Activated CD4-positive, alpha-beta T cell treated with anti-CD3 and anti-CD28 coated beads for 36 hours (primary cell): ENCODE measurements at regions not wholly inside any gene's neighbourhood (a gene's known extent, or its start where the extent isn't known, plus 50 kb on each side); places are given as distances from the start of the nearest gene placed in this dataset.

Source experiments
- ATAC-seq: fragments of 200-7000 bp; cut with Tn5 transposase; one replicate; pipeline ENCODE4 v1.10.0; 2021; ENCODE audit warnings: mild to moderate bottlenecking, moderate library complexity
- CTCF ChIA-PET: fragments of 350-600 bp; sonication (Branson Sonifier 250); formaldehyde crosslinking; loops from one replicate; lab custom pipeline; 2021; ENCODE audit warnings: antibody characterized with exemption; lab: Charles Lee
- POLR2A ChIA-PET: fragments of 350-600 bp; sonication (Branson Sonifier 250); formaldehyde crosslinking; loops from one replicate; lab custom pipeline; 2021; ENCODE audit warnings: antibody characterized with exemption, inconsistent platforms; lab: Charles Lee
- DNase-seq: peaks from one replicate; pipeline ENCODE4 v3.0.0-alpha.2; 2020
- H3K27ac Mint-ChIP-seq: one replicate; pipeline ENCODE4 v1.8.0; 2021; ENCODE audit warnings: mixed read lengths
- H3K27me3 Mint-ChIP-seq: one replicate; pipeline ENCODE4 v1.8.0; 2021; ENCODE audit warnings: mixed read lengths
- H3K36me3 Mint-ChIP-seq: one replicate; pipeline ENCODE4 v1.8.0; 2021; ENCODE audit warnings: low read depth, mixed read lengths
- H3K4me1 Mint-ChIP-seq: one replicate; pipeline ENCODE4 v1.8.0; 2021; ENCODE audit warnings: mixed read lengths
- H3K4me3 Mint-ChIP-seq: one replicate; pipeline ENCODE4 v1.8.0; 2021; ENCODE audit warnings: mild to moderate bottlenecking, moderate library complexity, mixed read lengths
- H3K9me3 Mint-ChIP-seq: one replicate; pipeline ENCODE4 v1.8.0; 2021; ENCODE audit warnings: low read depth, mixed read lengths
- intact Hi-C, 2 experiments: fragments of 100-400 bp; cut with DNase I in 1 of 2; cut with micrococcal nuclease in 1 of 2; formaldehyde crosslinking; loops; one replicate each; pipeline versions ENCODE4 v1.14.2 to v1.15.1; 2022 to 2024; cut with DNase I, micrococcal nuclease

GRCh38 chr7:88402529-88402928, 95.8 kb upstream of the STEAP4 start:
- POLR2A ChIA-PET = no interaction called here
- ATAC-seq (no peak), DNase-seq (no peak)
- intact Hi-C loops = no loop called here
- H3K9me3 Mint-ChIP-seq = no peaks in the 10 kb centered on the region
- CTCF ChIA-PET = no interaction called here
- H3K36me3 Mint-ChIP-seq = no peaks in the 10 kb centered on the region
- no peaks in the 10 kb centered on the region for H3K4me1 Mint-ChIP-seq
- H3K27me3 Mint-ChIP-seq = no peaks in the 10 kb centered on the region
- no peak overlapping the region for H3K27ac Mint-ChIP-seq
- H3K4me3 Mint-ChIP-seq = no peak overlapping the region

DNA sequence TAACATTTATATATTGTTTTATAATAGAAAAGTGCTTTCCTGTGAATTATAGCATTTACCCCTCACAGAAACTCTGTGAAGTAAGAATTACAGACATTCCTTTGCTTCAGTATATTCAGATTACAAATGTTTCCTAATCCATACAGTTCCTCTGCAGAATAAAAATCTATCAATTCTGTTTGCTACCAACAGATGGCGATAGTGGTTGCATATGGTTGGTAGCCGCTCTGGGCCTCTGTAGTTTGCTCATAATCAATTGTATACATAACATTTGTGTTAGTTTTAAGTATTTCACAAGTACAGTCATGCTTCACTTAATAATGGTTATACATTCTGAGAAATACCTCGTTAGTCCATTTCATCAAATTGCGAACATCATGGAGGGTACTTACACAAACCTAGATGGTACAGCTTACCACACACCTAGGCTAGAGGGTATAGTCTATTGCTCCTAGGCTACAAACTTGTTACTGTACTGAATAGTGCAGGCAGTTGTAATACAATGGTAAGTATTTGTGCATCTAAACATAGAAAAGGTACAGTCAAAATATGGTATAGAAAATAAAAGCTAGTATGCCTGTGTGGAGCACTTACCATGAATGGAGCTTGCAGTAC, 94.4 kb upstream of the STEAP4 start:
- Mint-ChIP-seq H3K4me3 (no peak overlapping the region), H3K27ac (no peak overlapping the region), H3K4me1 (peaks cover 9% of the 10 kb centered on the region), H3K36me3 (no peaks in the 10 kb centered on the region), H3K27me3 (no peaks in the 10 kb centered on the region), H3K9me3 (no peaks in the 10 kb centered on the region)
- DNase-seq (peak; percentile 8), ATAC-seq (peak; percentile 53)
- ChIA-PET CTCF (interaction anchor here (0.8 kb wide), 1 partner anchor 17 kb away, joined by 3 read pairs; no protein-coding TSS in a partner anchor), POLR2A (no interaction called here)
- intact Hi-C loops = loop anchor here in 1 of 2 experiments (1.0 kb wide), 1 partner anchor 158 kb away; no protein-coding TSS in a partner anchor

GRCh38 chr7:88399696-88400240, 93.1 kb upstream of the STEAP4 start:
- intact Hi-C loops = no loop called here
- H3K4me1 Mint-ChIP-seq = peaks cover 9% of the 10 kb centered on the region
- CTCF ChIA-PET = interaction anchor here (1.3 kb wide), 1 partner anchor 345 kb away, joined by 5 read pairs; no protein-coding TSS in a partner anchor
- DNase-seq (no peak), ATAC-seq (no peak)
- POLR2A ChIA-PET = interaction anchor here (0.6 kb wide), 1 partner anchor 1547 kb away, joined by 5 read pairs; no protein-coding TSS in a partner anchor
- H3K9me3 Mint-ChIP-seq = no peaks in the 10 kb centered on the region
- H3K27ac Mint-ChIP-seq = no peak overlapping the region
- no peaks in the 10 kb centered on the region for H3K36me3 Mint-ChIP-seq
- H3K4me3 Mint-ChIP-seq = no peak overlapping the region
- H3K27me3 Mint-ChIP-seq = no peaks in the 10 kb centered on the region

GRCh38 chr7:88399036-88399435, 92.3 kb upstream of the STEAP4 start:
- DNase-seq (no peak), ATAC-seq (no peak)
- intact Hi-C loops = no loop called here
- H3K27me3 Mint-ChIP-seq = no peaks in the 10 kb centered on the region
- H3K4me3 Mint-ChIP-seq = no peak overlapping the region
- no peak overlapping the region for H3K27ac Mint-ChIP-seq
- ChIA-PET CTCF (interaction anchor here (0.7 to 1.3 kb wide), 2 partner anchors 13 to 345 kb away, joined by 3 to 5 read pairs; no protein-coding TSS in a partner anchor), POLR2A (no interaction called here)
- H3K4me1 Mint-ChIP-seq = peaks cover 9% of the 10 kb centered on the region
- no peaks in the 10 kb centered on the region for H3K9me3 Mint-ChIP-seq
- H3K36me3 Mint-ChIP-seq = no peaks in the 10 kb centered on the region

GRCh38 chr7:88398459-88398858, 91.8 kb upstream of the STEAP4 start:
- Mint-ChIP-seq H3K9me3 (no peaks in the 10 kb centered on the region), H3K4me1 (peaks cover 9% of the 10 kb centered on the region), H3K27ac (no peak overlapping the region), H3K4me3 (no peak overlapping the region), H3K36me3 (no peaks in the 10 kb centered on the region), H3K27me3 (no peaks in the 10 kb centered on the region)
- POLR2A ChIA-PET = no interaction called here
- ATAC-seq (no peak), DNase-seq (no peak)
- CTCF ChIA-PET = interaction anchor here (0.7 to 1.3 kb wide), 2 partner anchors 12 to 346 kb away, joined by 3 to 5 read pairs; no protein-coding TSS in a partner anchor
- intact Hi-C loops = no loop called here

- Mint-ChIP-seq H3K9me3 (no peaks in the 10 kb centered on the region), H3K4me3 (no peak overlapping the region), H3K27me3 (peaks cover 2% of the 10 kb centered on the region), H3K27ac (no peak overlapping the region), H3K4me1 (peaks cover 9% of the 10 kb centered on the region), H3K36me3 (no peaks in the 10 kb centered on the region)
- ChIA-PET CTCF (no interaction called here), POLR2A (no interaction called here)
- ATAC-seq = peak; percentile 47
- intact Hi-C loops = no loop called here
- no peak for DNase-seq
Measured at GRCh38 chr7:88396948-88397322, 90.2 kb upstream of the STEAP4 start.

DNA sequence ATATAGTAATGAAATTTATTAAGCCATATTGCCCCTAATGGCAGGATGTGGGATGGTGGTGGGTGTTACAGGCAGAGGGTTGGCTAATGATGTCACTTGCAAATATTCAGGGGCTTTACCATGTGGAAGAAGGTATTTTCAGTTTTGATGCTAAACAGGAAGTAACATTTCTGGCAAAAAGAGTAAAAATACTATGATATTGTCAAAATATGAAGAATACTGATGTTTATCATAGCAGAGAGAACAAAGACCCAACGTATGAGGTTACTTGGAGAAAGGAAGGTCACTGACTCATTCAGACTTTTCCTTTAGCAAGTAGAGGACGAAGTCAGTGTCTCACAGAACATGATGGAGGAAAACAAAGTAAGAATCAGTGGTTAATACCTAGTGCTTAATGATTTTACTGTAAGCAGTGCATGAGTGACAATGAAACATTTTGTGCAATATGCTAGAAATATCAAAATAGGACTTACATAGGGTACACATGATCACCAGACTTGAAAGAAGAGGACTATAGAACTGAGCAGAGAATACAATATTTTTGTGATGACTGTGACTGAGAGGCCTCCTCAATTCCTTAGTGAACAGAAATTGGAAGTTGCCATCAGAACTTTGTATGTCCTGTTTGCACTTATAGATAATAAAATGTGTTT, 89.7 kb upstream of the STEAP4 start:
- H3K27me3 Mint-ChIP-seq = peaks cover 2% of the 10 kb centered on the region
- no peak overlapping the region for H3K27ac Mint-ChIP-seq
- ATAC-seq = no peak
- DNase-seq = no peak
- H3K4me3 Mint-ChIP-seq = no peak overlapping the region
- no peaks in the 10 kb centered on the region for H3K9me3 Mint-ChIP-seq
- ChIA-PET POLR2A (no interaction called here), CTCF (no interaction called here)
- H3K36me3 Mint-ChIP-seq = no peaks in the 10 kb centered on the region
- H3K4me1 Mint-ChIP-seq = peaks cover 9% of the 10 kb centered on the region
- intact Hi-C loops = no loop called here

DNA sequence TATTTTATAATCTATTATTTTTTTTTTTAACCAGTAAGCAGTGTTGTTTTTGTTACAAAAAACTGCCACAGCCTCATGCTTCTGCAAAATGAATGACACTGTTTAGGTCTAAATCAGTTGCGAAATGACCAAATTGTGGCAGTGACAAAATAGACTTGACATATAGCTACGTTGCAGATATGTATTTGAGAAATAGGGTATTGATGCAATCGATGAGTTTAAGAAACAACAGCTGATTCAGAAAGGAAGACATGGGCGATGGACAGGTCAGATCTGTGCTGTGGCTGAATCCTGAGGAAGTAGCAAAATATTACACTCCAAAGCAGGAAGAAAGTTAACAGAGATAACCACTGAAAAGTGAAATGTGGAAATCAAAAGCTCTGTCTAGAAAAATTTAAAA, 89.0 kb upstream of the STEAP4 start:
- intact Hi-C loops = no loop called here
- DNase-seq (no peak), ATAC-seq (no peak)
- Mint-ChIP-seq H3K27me3 (peaks cover 2% of the 10 kb centered on the region), H3K9me3 (no peaks in the 10 kb centered on the region), H3K27ac (no peak overlapping the region), H3K36me3 (no peaks in the 10 kb centered on the region), H3K4me3 (no peak overlapping the region), H3K4me1 (peaks cover 9% of the 10 kb centered on the region)
- CTCF ChIA-PET = no interaction called here
- POLR2A ChIA-PET = no interaction called here

- DNase-seq (no peak), ATAC-seq (no peak)
- intact Hi-C loops = no loop called here
- H3K4me1 Mint-ChIP-seq = peaks cover 5% of the 10 kb centered on the region
- no peak overlapping the region for H3K27ac Mint-ChIP-seq
- peaks cover 2% of the 10 kb centered on the region for H3K27me3 Mint-ChIP-seq
- H3K4me3 Mint-ChIP-seq = no peak overlapping the region
- H3K9me3 Mint-ChIP-seq = no peaks in the 10 kb centered on the region
- ChIA-PET CTCF (no interaction called here), POLR2A (no interaction called here)
- no peaks in the 10 kb centered on the region for H3K36me3 Mint-ChIP-seq
Measured at GRCh38 chr7:88391247-88391646, 84.6 kb upstream of the STEAP4 start.

DNA sequence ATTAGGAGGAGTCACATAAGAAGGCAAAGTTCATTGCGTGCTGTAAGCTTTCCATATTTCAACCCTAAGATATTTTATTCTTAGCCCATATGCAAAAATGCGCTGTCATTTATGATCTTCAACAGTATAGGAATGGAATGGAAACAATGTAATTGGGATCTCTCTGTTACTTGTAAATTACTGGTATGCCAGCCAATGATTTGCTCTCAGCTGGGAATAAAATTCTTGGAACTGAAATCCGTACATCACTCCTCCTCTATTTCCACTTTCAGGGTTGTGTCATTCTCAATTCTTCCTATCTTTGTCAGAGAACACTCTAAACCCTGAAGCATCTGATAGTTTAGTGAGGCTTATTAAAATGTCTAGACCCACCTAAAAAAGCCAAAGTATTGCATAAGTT, 80.7 kb upstream of the STEAP4 start:
- Mint-ChIP-seq H3K36me3 (no peaks in the 10 kb centered on the region), H3K27ac (no peak overlapping the region), H3K9me3 (no peaks in the 10 kb centered on the region), H3K4me3 (no peak overlapping the region), H3K4me1 (peaks cover 4% of the 10 kb centered on the region), H3K27me3 (peaks cover 2% of the 10 kb centered on the region)
- intact Hi-C loops = no loop called here
- ATAC-seq (no peak), DNase-seq (no peak)
- ChIA-PET CTCF (no interaction called here), POLR2A (no interaction called here)

GRCh38 chr7:88386665-88387156, 80.0 kb upstream of the STEAP4 start:
- no peak for DNase-seq
- peaks cover 2% of the 10 kb centered on the region for H3K27me3 Mint-ChIP-seq
- no peak overlapping the region for H3K27ac Mint-ChIP-seq
- H3K4me3 Mint-ChIP-seq = no peak overlapping the region
- no peak for ATAC-seq
- H3K36me3 Mint-ChIP-seq = no peaks in the 10 kb centered on the region
- intact Hi-C loops = no loop called here
- ChIA-PET POLR2A (no interaction called here), CTCF (interaction anchor here (0.6 kb wide), 1 partner anchor 12 kb away, joined by 3 read pairs; no protein-coding TSS in a partner anchor)
- no peaks in the 10 kb centered on the region for H3K9me3 Mint-ChIP-seq
- H3K4me1 Mint-ChIP-seq = peaks cover 4% of the 10 kb centered on the region

- ChIA-PET POLR2A (no interaction called here), CTCF (no interaction called here)
- Mint-ChIP-seq H3K27me3 (no peaks in the 10 kb centered on the region), H3K27ac (no peak overlapping the region), H3K4me1 (no peaks in the 10 kb centered on the region), H3K9me3 (no peaks in the 10 kb centered on the region), H3K36me3 (no peaks in the 10 kb centered on the region), H3K4me3 (no peak overlapping the region)
- intact Hi-C loops = no loop called here
- DNase-seq = no peak
- no peak for ATAC-seq
Measured at GRCh38 chr7:88377434-88377833, 70.7 kb upstream of the STEAP4 start.
